ENCODE measurements at regions not wholly inside any gene's neighbourhood (a gene's known extent, or its start where the extent isn't known, plus 50 kb on each side); places are given as distances from the start of the nearest gene placed in this dataset.

- no peak overlapping the region for H3K27ac ChIP-seq (ENCODE audit: low read depth, low read length)
- DNase-seq (ENCODE audit: low read depth, low spot score) (no peak), ATAC-seq (no peak)
- H3K9me2 ChIP-seq (ENCODE audit: insufficient read depth) = no peaks in the 10 kb centered on the region
- TF ChIP-seq EGR1 (IDR thresholded peaks at IDR 0.05; ENCODE audit: low read depth) (no peak), RAD21 (IDR thresholded peaks at IDR 0.05; ENCODE audit: low read depth) (no peak), SRF (IDR thresholded peaks at IDR 0.05; ENCODE audit: low read depth) (no peak), ZNF274 (IDR thresholded peaks at IDR 0.05; ENCODE audit: low read depth, low read length) (no peak), TCF7L2 (IDR thresholded peaks at IDR 0.05; ENCODE audit: borderline replicate concordance, extremely low read depth, insufficient read depth, insufficient read length) (no peak), FOSL1 (IDR thresholded peaks at IDR 0.05; ENCODE audit: low read depth) (no peak), YY1 (IDR thresholded peaks at IDR 0.05; ENCODE audit: extremely low read depth, insufficient replicate concordance, low read depth, low read length) (no peak)
- TF ChIP-seq, protein P1, sequence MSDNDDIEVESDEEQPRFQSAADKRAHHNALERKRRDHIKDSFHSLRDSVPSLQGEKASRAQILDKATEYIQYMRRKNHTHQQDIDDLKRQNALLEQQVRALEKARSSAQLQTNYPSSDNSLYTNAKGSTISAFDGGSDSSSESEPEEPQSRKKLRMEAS (IDR thresholded peaks at IDR 0.05) = no peak
- TF ChIP-seq, protein P2, sequence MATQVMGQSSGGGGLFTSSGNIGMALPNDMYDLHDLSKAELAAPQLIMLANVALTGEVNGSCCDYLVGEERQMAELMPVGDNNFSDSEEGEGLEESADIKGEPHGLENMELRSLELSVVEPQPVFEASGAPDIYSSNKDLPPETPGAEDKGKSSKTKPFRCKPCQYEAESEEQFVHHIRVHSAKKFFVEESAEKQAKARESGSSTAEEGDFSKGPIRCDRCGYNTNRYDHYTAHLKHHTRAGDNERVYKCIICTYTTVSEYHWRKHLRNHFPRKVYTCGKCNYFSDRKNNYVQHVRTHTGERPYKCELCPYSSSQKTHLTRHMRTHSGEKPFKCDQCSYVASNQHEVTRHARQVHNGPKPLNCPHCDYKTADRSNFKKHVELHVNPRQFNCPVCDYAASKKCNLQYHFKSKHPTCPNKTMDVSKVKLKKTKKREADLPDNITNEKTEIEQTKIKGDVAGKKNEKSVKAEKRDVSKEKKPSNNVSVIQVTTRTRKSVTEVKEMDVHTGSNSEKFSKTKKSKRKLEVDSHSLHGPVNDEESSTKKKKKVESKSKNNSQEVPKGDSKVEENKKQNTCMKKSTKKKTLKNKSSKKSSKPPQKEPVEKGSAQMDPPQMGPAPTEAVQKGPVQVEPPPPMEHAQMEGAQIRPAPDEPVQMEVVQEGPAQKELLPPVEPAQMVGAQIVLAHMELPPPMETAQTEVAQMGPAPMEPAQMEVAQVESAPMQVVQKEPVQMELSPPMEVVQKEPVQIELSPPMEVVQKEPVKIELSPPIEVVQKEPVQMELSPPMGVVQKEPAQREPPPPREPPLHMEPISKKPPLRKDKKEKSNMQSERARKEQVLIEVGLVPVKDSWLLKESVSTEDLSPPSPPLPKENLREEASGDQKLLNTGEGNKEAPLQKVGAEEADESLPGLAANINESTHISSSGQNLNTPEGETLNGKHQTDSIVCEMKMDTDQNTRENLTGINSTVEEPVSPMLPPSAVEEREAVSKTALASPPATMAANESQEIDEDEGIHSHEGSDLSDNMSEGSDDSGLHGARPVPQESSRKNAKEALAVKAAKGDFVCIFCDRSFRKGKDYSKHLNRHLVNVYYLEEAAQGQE (IDR thresholded peaks at IDR 0.05; ENCODE audit: low read depth) = no peak
- TF ChIP-seq, protein P3, sequence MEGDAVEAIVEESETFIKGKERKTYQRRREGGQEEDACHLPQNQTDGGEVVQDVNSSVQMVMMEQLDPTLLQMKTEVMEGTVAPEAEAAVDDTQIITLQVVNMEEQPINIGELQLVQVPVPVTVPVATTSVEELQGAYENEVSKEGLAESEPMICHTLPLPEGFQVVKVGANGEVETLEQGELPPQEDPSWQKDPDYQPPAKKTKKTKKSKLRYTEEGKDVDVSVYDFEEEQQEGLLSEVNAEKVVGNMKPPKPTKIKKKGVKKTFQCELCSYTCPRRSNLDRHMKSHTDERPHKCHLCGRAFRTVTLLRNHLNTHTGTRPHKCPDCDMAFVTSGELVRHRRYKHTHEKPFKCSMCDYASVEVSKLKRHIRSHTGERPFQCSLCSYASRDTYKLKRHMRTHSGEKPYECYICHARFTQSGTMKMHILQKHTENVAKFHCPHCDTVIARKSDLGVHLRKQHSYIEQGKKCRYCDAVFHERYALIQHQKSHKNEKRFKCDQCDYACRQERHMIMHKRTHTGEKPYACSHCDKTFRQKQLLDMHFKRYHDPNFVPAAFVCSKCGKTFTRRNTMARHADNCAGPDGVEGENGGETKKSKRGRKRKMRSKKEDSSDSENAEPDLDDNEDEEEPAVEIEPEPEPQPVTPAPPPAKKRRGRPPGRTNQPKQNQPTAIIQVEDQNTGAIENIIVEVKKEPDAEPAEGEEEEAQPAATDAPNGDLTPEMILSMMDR (IDR thresholded peaks at IDR 0.05 in 2 of 3, conservative IDR thresholded peaks at IDR 0.05 in 1 of 3; ENCODE audit: borderline replicate concordance in 1 of 3, insufficient read depth in 1 of 3, low read depth in 2 of 3, low read length in 2 of 3) = no peak
- TF ChIP-seq, protein P4, sequence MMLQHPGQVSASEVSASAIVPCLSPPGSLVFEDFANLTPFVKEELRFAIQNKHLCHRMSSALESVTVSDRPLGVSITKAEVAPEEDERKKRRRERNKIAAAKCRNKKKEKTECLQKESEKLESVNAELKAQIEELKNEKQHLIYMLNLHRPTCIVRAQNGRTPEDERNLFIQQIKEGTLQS (IDR thresholded peaks at IDR 0.05) = no peak
- ChIA-PET CTCF (no interaction called here), POLR2A (no interaction called here), RAD21 (ENCODE audit: low non-redundant PET in 1 of 2, low total read pairs in 2 of 2, uncharacterized antibody in 2 of 2, unreplicated experiment in 2 of 2) (no interaction called here)
- H3K4me3 ChIP-seq (replicated peaks in 1 of 2; ENCODE audit: low read depth in 1 of 2, low read length in 2 of 2) = no peak overlapping the region
- H3K79me2 ChIP-seq (ENCODE audit: insufficient read depth, low read length) = no peaks in the 10 kb centered on the region
- H3K4me1 ChIP-seq (ENCODE audit: control insufficient read depth in 1 of 2, insufficient read depth in 2 of 2, low read length in 2 of 2) = no peaks in the 10 kb centered on the region
- H3K27me3 ChIP-seq (ENCODE audit: insufficient read depth, low read length) = no peaks in the 10 kb centered on the region; the same call in 1 of the 2 replicates
- no peak overlapping the region for H2AFZ ChIP-seq (ENCODE audit: low read depth, low read length, poor library complexity, severe bottlenecking)
- H3K9ac ChIP-seq (ENCODE audit: low read length) = no peak overlapping the region
- intact Hi-C loops (cut with micrococcal nuclease) = no loop called here
- H3K36me3 ChIP-seq (ENCODE audit: control insufficient read depth in 1 of 2, insufficient read depth in 2 of 2, low read length in 2 of 2) = no peaks in the 10 kb centered on the region
- BruUV-seq (replicated peaks) = no TSS peak
- no peak overlapping the region for H3K4me2 ChIP-seq (ENCODE audit: low read length)
- H4K20me1 ChIP-seq (ENCODE audit: insufficient read depth) = no peaks in the 10 kb centered on the region
- no peaks in the 10 kb centered on the region for H3K9me3 ChIP-seq (ENCODE audit: control insufficient read depth in 1 of 2, insufficient read depth in 1 of 2, low read depth in 1 of 2, low read length in 2 of 2)
These were observed 137.5 kb upstream of the RFLNA start for GRCh38 chr12:124157406-124157805.
